Right atrium auricular region (tissue), 2 donors: ENCODE measurements at regions not wholly inside any gene's neighbourhood (a gene's known extent, or its start where the extent isn't known, plus 50 kb on each side); places are given as distances from the start of the nearest gene placed in this dataset.

ENCODE experiments used
- DNase-seq: peaks from one replicate; pipeline ENCODE4 v3.0.0-alpha.2; 2019; ENCODE audit warnings: low spot score
- H3K27ac ChIP-seq, 2 donors: fragments of 200-600 bp; sonication (generic); 1 replicate in 1 of 2; 2 replicates in 1 of 2; pipeline ENCODE4 v1.5.1; 2016 to 2019
- H3K27me3 ChIP-seq, 2 donors: fragments of 200-600 bp; sonication (generic); one replicate each; pipeline versions ENCODE4 v1.5.1 to v1.6.0; 2017 to 2019
- H3K36me3 ChIP-seq: fragments of 200-600 bp; sonication (generic); one replicate; pipeline ENCODE4 v1.5.1; 2016
- H3K4me1 ChIP-seq, 2 donors: fragments of 200-600 bp; sonication (generic); one replicate each; pipeline versions ENCODE4 v1.5.1 to v1.6.0; 2017 to 2019
- H3K4me3 ChIP-seq, 2 donors: fragments of 200-600 bp; sonication (generic); 1 replicate in 1 of 2; 2 replicates in 1 of 2; pipeline ENCODE4 v1.5.1; 2017 to 2019; ENCODE audit warnings: mild to moderate bottlenecking in 1 of 2, moderate library complexity in 1 of 2
- H3K9me3 ChIP-seq, 2 donors: fragments of 200-600 bp; sonication (generic); one replicate each; pipeline ENCODE4 v1.5.1; 2019
- CTCF ChIP-seq, 2 donors: fragments of 200-600 bp; sonication (generic); IDR thresholded peaks; one replicate each; pipeline ENCODE4 v1.5.1; 2019; ENCODE audit warnings: antibody characterized with exemption in 2 of 2

GRCh38 chr18:55166260-55166598 is 207.0 kb upstream of the CCDC68 start:
- no peak overlapping the region for H3K27ac ChIP-seq
- no peak for TF ChIP-seq CTCF (IDR thresholded peaks at IDR 0.05)
- no peak overlapping the region for H3K4me3 ChIP-seq
- no peaks in the 10 kb centered on the region for H3K4me1 ChIP-seq
- no peak for DNase-seq
- H3K36me3 ChIP-seq, result no peaks in the 10 kb centered on the region
- no peaks in the 10 kb centered on the region for H3K27me3 ChIP-seq
- H3K9me3 ChIP-seq, result no peaks in the 10 kb centered on the region

GRCh38 chr18:55163550-55163949 is 204.3 kb upstream of the CCDC68 start:
- no peaks in the 10 kb centered on the region for H3K4me1 ChIP-seq
- H3K27ac ChIP-seq, result no peak overlapping the region
- TF ChIP-seq CTCF (IDR thresholded peaks at IDR 0.05), result no peak
- no peaks in the 10 kb centered on the region for H3K9me3 ChIP-seq
- H3K27me3 ChIP-seq, result no peaks in the 10 kb centered on the region
- no peak overlapping the region for H3K4me3 ChIP-seq
- DNase-seq, result no peak
- H3K36me3 ChIP-seq, result no peaks in the 10 kb centered on the region

- no peak for DNase-seq
- TF ChIP-seq CTCF (IDR thresholded peaks at IDR 0.05), result no peak
These were observed 202.7 kb upstream of the CCDC68 start for GRCh38 chr18:55161916-55162315.

GRCh38 chr18:55159027-55159426 is 199.8 kb upstream of the CCDC68 start:
- H3K9me3 ChIP-seq, result no peaks in the 10 kb centered on the region
- no peak for TF ChIP-seq CTCF (IDR thresholded peaks at IDR 0.05)
- no peaks in the 10 kb centered on the region for H3K27me3 ChIP-seq
- no peak overlapping the region for H3K4me3 ChIP-seq
- DNase-seq, result no peak
- H3K4me1 ChIP-seq, result no peaks in the 10 kb centered on the region
- H3K27ac ChIP-seq, result no peak overlapping the region
- no peaks in the 10 kb centered on the region for H3K36me3 ChIP-seq

More at GRCh38 chr18:55161916-55162315, 202.7 kb upstream of the CCDC68 start:
- Histone ChIP-seq H3K9me3 (no peaks in the 10 kb centered on the region), H3K27ac (no peak overlapping the region), H3K4me1 (no peaks in the 10 kb centered on the region), H3K4me3 (no peak overlapping the region), H3K27me3 (no peaks in the 10 kb centered on the region), H3K36me3 (no peaks in the 10 kb centered on the region)

- TF ChIP-seq CTCF (IDR thresholded peaks at IDR 0.05), result no peak
- Histone ChIP-seq H3K4me1 (no peaks in the 10 kb centered on the region), H3K27ac (no peak overlapping the region), H3K4me3 (no peak overlapping the region), H3K36me3 (no peaks in the 10 kb centered on the region), H3K9me3 (no peaks in the 10 kb centered on the region), H3K27me3 (no peaks in the 10 kb centered on the region)
- no peak for DNase-seq
These were observed 199.3 kb upstream of the CCDC68 start for GRCh38 chr18:55158570-55158969.

GRCh38 chr18:55153346-55153745 is 194.1 kb upstream of the CCDC68 start:
- Histone ChIP-seq H3K36me3 (no peaks in the 10 kb centered on the region), H3K9me3 (no peaks in the 10 kb centered on the region), H3K27ac (no peak overlapping the region), H3K4me1 (no peaks in the 10 kb centered on the region), H3K4me3 (no peak overlapping the region), H3K27me3 (no peaks in the 10 kb centered on the region)
- TF ChIP-seq CTCF (IDR thresholded peaks at IDR 0.05), result no peak
- DNase-seq, result no peak
